OCI-LY1 (cell line): ENCODE measurements at regions not wholly inside any gene's neighbourhood (a gene's known extent, or its start where the extent isn't known, plus 50 kb on each side); places are given as distances from the start of the nearest gene placed in this dataset.

Source experiments
- H2AFZ ChIP-seq: fragments of 200-600 bp; sonication (generic), shearing (Covaris generic); 2 replicates; pipeline ENCODE4 v1.6.0; 2014; ENCODE audit warnings: antibody characterized with exemption, mild to moderate bottlenecking, low read length
- H3F3A ChIP-seq: fragments of 200-600 bp; sonication (generic), shearing (Covaris generic); 2 replicates; pipeline ENCODE4 v1.6.0; 2014; ENCODE audit warnings: mild to moderate bottlenecking, antibody characterized with exemption, low read length, moderate library complexity; ENCODE audit not compliant: insufficient read depth
- H3K27ac ChIP-seq: fragments of 200-600 bp; sonication (generic); 2 replicates; pipeline ENCODE4 v1.5.1; 2014; ENCODE audit warnings: low read length, mixed run types, mild to moderate bottlenecking, low read depth; ENCODE audit not compliant: poor library complexity, severe bottlenecking
- H3K27me3 ChIP-seq: fragments of 200-600 bp; sonication (generic); 2 replicates; pipeline ENCODE4 v1.6.0; 2014; ENCODE audit warnings: antibody characterized with exemption, mild to moderate bottlenecking, low read length, moderate library complexity; ENCODE audit not compliant: insufficient read depth
- H3K36me3 ChIP-seq: fragments of 200-600 bp; sonication (generic); 2 replicates; pipeline ENCODE4 v1.6.1; 2014; ENCODE audit warnings: mild to moderate bottlenecking, antibody characterized with exemption, low read length, moderate library complexity, mixed read lengths; ENCODE audit not compliant: insufficient read depth
- H3K4me1 ChIP-seq: fragments of 200-600 bp; sonication (generic); 2 replicates; pipeline ENCODE4 v1.5.1; 2014; ENCODE audit warnings: mild to moderate bottlenecking, low read length, moderate library complexity; ENCODE audit not compliant: insufficient read depth, severe bottlenecking
- H3K4me2 ChIP-seq: fragments of 200-600 bp; sonication (generic), shearing (Covaris generic); 2 replicates; pipeline ENCODE4 v1.6.1; 2014; ENCODE audit warnings: low read length
- H3K4me3 ChIP-seq: fragments of 200-600 bp; sonication (generic); 2 replicates; pipeline ENCODE4 v1.5.1; 2014; ENCODE audit warnings: low read length, low read depth, mild to moderate bottlenecking, mixed read lengths; ENCODE audit not compliant: poor library complexity, severe bottlenecking
- H3K79me2 ChIP-seq: fragments of 200-600 bp; shearing (Covaris generic); 2 replicates; pipeline ENCODE4 v1.6.1; 2016; ENCODE audit warnings: mixed run types, low read length, mixed read lengths; ENCODE audit not compliant: insufficient read depth
- H3K9ac ChIP-seq: fragments of 200-600 bp; sonication (generic), shearing (Covaris generic); 2 replicates; pipeline ENCODE4 v1.6.1; 2014; ENCODE audit warnings: mild to moderate bottlenecking, low read length, mixed read lengths
- H3K9me2 ChIP-seq: fragments of 200-600 bp; sonication (generic), shearing (Covaris generic); 2 replicates; pipeline ENCODE4 v1.6.1; 2014; ENCODE audit warnings: low read depth, mild to moderate bottlenecking, low read length, mixed read lengths
- H3K9me3 ChIP-seq: fragments of 200-600 bp; shearing (Covaris generic); 2 replicates; pipeline ENCODE4 v1.6.1; 2014; ENCODE audit warnings: low read length, mixed read lengths
- H4K20me1 ChIP-seq: fragments of 200-600 bp; sonication (generic), shearing (Covaris generic); 2 replicates; pipeline ENCODE4 v1.6.0; 2016; ENCODE audit warnings: mild to moderate bottlenecking, low read length; ENCODE audit not compliant: insufficient read depth
- CTCF ChIP-seq: fragments of 200-600 bp; sonication (generic), shearing (Covaris generic); IDR thresholded peaks from 2 replicates; pipeline ENCODE4 v1.5.1; 2017; ENCODE audit warnings: mild to moderate bottlenecking, antibody characterized with exemption, low read length, moderate library complexity, mixed read lengths
- EZH2 ChIP-seq: fragments of 200-600 bp; sonication (generic), shearing (Covaris generic); IDR thresholded peaks from 2 replicates; pipeline ENCODE4 v1.8.0; 2017; ENCODE audit warnings: borderline replicate concordance, mixed run types, mild to moderate bottlenecking, antibody characterized with exemption, low read length, moderate library complexity, mixed read lengths

- Histone ChIP-seq H3K27ac (no peak overlapping the region), H3K4me1 (no peaks in the 10 kb centered on the region), H3K9me3 (no peaks in the 10 kb centered on the region), H3K9me2 (no peaks in the 10 kb centered on the region), H3K27me3 (no peaks in the 10 kb centered on the region), H3K79me2 (no peaks in the 10 kb centered on the region), H3K9ac (no peak overlapping the region), H2AFZ (no peak overlapping the region), H4K20me1 (no peaks in the 10 kb centered on the region), H3F3A (no peaks in the 10 kb centered on the region), H3K4me3 (no peak overlapping the region), H3K36me3 (no peaks in the 10 kb centered on the region), H3K4me2 (no peak overlapping the region)
- TF ChIP-seq EZH2 (no peak), CTCF (no peak)
Measured at GRCh38 chr5:174376056-174376455, 330.6 kb downstream of the NSG2 start.

GRCh38 chr5:174376726-174377373 is 331.3 kb downstream of the NSG2 start:
- H3K9ac ChIP-seq, result no peak overlapping the region
- TF ChIP-seq CTCF (no peak), EZH2 (no peak)
- no peaks in the 10 kb centered on the region for H3K27me3 ChIP-seq
- H3K27ac ChIP-seq, result no peak overlapping the region
- no peaks in the 10 kb centered on the region for H3K9me2 ChIP-seq
- H3K79me2 ChIP-seq, result no peaks in the 10 kb centered on the region
- H3K4me2 ChIP-seq, result no peak overlapping the region
- no peaks in the 10 kb centered on the region for H3K4me1 ChIP-seq
- H3K9me3 ChIP-seq, result no peaks in the 10 kb centered on the region
- no peaks in the 10 kb centered on the region for H3K36me3 ChIP-seq
- no peak overlapping the region for H3K4me3 ChIP-seq
- no peaks in the 10 kb centered on the region for H4K20me1 ChIP-seq
- no peak overlapping the region for H2AFZ ChIP-seq
- H3F3A ChIP-seq, result no peaks in the 10 kb centered on the region

- TF ChIP-seq CTCF, result no peak
- no peak for TF ChIP-seq EZH2
- Histone ChIP-seq H3K79me2 (no peaks in the 10 kb centered on the region), H3K9me3 (no peaks in the 10 kb centered on the region), H3K27ac (no peak overlapping the region), H3K9me2 (no peaks in the 10 kb centered on the region), H3K4me2 (no peak overlapping the region), H3K27me3 (no peaks in the 10 kb centered on the region), H3F3A (no peaks in the 10 kb centered on the region), H3K9ac (no peak overlapping the region), H3K4me3 (no peak overlapping the region), H4K20me1 (no peaks in the 10 kb centered on the region), H3K4me1 (no peaks in the 10 kb centered on the region), H2AFZ (no peak overlapping the region), H3K36me3 (no peaks in the 10 kb centered on the region)
Measured at GRCh38 chr5:174378121-174378874, 332.8 kb downstream of the NSG2 start.
